K562 (cell line): ENCODE measurements at regions not wholly inside any gene's neighbourhood (a gene's known extent, or its start where the extent isn't known, plus 50 kb on each side); places are given as distances from the start of the nearest gene placed in this dataset.

Experiments used
- KDM4B ChIP-seq, 2 experiments: fragments of 450-650 bp in 1 of 2; sonication (generic) in 1 of 2; IDR thresholded peaks; 2 replicates each; pipeline ENCODE4 v1.6.1; 2016 to 2017; ENCODE audit warnings: borderline replicate concordance in 2 of 2, antibody characterized with exemption in 1 of 2, low read depth in 1 of 2, mild to moderate bottlenecking in 1 of 2
- MYC ChIP-seq, 2 experiments: fragments of 250-450 bp in 1 of 2; sonication (Bioruptor Pico) in 1 of 2; IDR thresholded peaks; 2 replicates each; pipeline versions ENCODE4 v1.5.1 to v1.6.1; 2012 to 2021; ENCODE audit warnings: low read depth in 2 of 2, borderline replicate concordance in 1 of 2, improper control_type of control experiment in 1 of 2, low read length in 1 of 2, mild to moderate bottlenecking in 1 of 2, moderate library complexity in 1 of 2
- POLR2AphosphoS2 ChIP-seq: IDR thresholded peaks from 2 replicates; pipeline ENCODE4 v1.6.1; 2012; ENCODE audit warnings: low read length, improper control_type of control experiment
- REST ChIP-seq, 2 experiments: fragments of 450-650 bp; formaldehyde crosslinking in 1 of 2; IDR thresholded peaks; 2 replicates each; pipeline versions ENCODE4 v1.4.0 to v1.6.1; 2014 to 2020; ENCODE audit warnings: mild to moderate bottlenecking in 2 of 2, borderline replicate concordance in 1 of 2, low read depth in 1 of 2
- ZNF23 ChIP-seq: fragments of 250-450 bp; sonication (Bioruptor Pico); IDR thresholded peaks from 2 replicates; pipeline ENCODE4 v1.4.0; 2020; ENCODE audit warnings: mild to moderate bottlenecking
- TF ChIP-seq, protein P1 (sequence below), 3 experiments: IDR thresholded peaks in 2 of 3; conservative IDR thresholded peaks in 1 of 3; 2 replicates each; pipeline ENCODE4 v1.5.1; 2011 to 2012; ENCODE audit warnings: low read length in 3 of 3, mild to moderate bottlenecking in 3 of 3, control low read depth in 2 of 3, improper control_type of control experiment in 1 of 3, inconsistent platforms in 1 of 3, low read depth in 1 of 3, mixed read lengths in 1 of 3, moderate library complexity in 1 of 3; ENCODE audit not compliant: insufficient read depth in 2 of 3
- TF ChIP-seq, protein P2 (sequence below): sonication (generic); formaldehyde crosslinking; IDR thresholded peaks from 2 replicates; pipeline ENCODE4 v1.8.1; 2023; ENCODE audit warnings: mild to moderate bottlenecking, missing genetic modification reagents

DNA sequence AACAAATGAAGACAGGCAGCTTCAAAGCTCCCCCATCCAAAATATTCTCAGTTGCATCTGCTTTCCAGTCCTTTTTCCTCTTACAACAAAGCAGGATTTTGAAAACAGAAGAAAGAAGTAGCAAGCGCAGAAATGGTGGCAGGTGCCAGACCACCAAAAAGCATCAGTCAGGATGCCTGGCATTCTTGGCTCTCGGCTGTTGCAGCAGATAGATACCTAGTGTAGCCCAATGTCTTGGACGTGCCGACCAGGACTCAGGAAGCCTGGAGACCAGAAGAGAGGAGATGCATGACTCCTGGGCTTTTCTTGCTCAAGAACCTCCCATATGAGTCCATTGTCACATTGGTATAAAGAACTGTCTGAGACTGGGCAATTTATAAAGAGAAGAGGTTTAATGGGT is 115.2 kb downstream of the RAB18 start:
- TF ChIP-seq, protein P1, sequence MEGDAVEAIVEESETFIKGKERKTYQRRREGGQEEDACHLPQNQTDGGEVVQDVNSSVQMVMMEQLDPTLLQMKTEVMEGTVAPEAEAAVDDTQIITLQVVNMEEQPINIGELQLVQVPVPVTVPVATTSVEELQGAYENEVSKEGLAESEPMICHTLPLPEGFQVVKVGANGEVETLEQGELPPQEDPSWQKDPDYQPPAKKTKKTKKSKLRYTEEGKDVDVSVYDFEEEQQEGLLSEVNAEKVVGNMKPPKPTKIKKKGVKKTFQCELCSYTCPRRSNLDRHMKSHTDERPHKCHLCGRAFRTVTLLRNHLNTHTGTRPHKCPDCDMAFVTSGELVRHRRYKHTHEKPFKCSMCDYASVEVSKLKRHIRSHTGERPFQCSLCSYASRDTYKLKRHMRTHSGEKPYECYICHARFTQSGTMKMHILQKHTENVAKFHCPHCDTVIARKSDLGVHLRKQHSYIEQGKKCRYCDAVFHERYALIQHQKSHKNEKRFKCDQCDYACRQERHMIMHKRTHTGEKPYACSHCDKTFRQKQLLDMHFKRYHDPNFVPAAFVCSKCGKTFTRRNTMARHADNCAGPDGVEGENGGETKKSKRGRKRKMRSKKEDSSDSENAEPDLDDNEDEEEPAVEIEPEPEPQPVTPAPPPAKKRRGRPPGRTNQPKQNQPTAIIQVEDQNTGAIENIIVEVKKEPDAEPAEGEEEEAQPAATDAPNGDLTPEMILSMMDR (IDR thresholded peaks at IDR 0.05 in 2 of 3, conservative IDR thresholded peaks at IDR 0.05 in 1 of 3; ENCODE audit: insufficient read depth in 2 of 3, low read depth in 1 of 3, low read length in 3 of 3), result no peak
- TF ChIP-seq KDM4B (IDR thresholded peaks at IDR 0.05; ENCODE audit: borderline replicate concordance in 2 of 2, low read depth in 1 of 2), result no peak
- no peak for TF ChIP-seq MYC (IDR thresholded peaks at IDR 0.05; ENCODE audit: low read depth, low read length)
- no peak for TF ChIP-seq MYC (CRISPR knock-in tag; IDR thresholded peaks at IDR 0.05; ENCODE audit: borderline replicate concordance, low read depth)
- no peak for TF ChIP-seq ZNF23 (CRISPR knock-in tag)
- TF ChIP-seq POLR2AphosphoS2, result no peak
- TF ChIP-seq REST (IDR thresholded peaks at IDR 0.05; ENCODE audit: borderline replicate concordance), result no peak
- TF ChIP-seq REST (CRISPR knock-in tag; IDR thresholded peaks at IDR 0.05; ENCODE audit: low read depth), result no peak
- TF ChIP-seq, protein P2, sequence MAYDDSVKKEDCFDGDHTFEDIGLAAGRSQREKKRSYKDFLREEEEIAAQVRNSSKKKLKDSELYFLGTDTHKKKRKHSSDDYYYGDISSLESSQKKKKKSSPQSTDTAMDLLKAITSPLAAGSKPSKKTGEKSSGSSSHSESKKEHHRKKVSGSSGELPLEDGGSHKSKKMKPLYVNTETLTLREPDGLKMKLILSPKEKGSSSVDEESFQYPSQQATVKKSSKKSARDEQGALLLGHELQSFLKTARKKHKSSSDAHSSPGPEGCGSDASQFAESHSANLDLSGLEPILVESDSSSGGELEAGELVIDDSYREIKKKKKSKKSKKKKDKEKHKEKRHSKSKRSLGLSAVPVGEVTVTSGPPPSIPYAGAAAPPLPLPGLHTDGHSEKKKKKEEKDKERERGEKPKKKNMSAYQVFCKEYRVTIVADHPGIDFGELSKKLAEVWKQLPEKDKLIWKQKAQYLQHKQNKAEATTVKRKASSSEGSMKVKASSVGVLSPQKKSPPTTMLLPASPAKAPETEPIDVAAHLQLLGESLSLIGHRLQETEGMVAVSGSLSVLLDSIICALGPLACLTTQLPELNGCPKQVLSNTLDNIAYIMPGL (CRISPR knock-in tag), result no peak
